WTC11 (cell line): ENCODE measurements at regions not wholly inside any gene's neighbourhood (a gene's known extent, or its start where the extent isn't known, plus 50 kb on each side); places are given as distances from the start of the nearest gene placed in this dataset.

ENCODE experiments used
- ATAC-seq: fragments of 200-7000 bp; cut with Tn5 transposase; 2 replicates; pipeline ENCODE4 v1.10.0; 2021; ENCODE audit warnings: mild to moderate bottlenecking, moderate library complexity
- CTCF ChIA-PET: fragments of 300-600 bp; sonication (Branson Sonifier 250); formaldehyde crosslinking; loops from one replicate; lab custom pipeline; 2021; ENCODE audit warnings: antibody characterized with exemption; lab: Charles Lee
- POLR2A ChIA-PET: fragments of 350-600 bp; sonication (Branson Sonifier 250); formaldehyde crosslinking; loops from one replicate; lab custom pipeline; 2021; ENCODE audit warnings: antibody characterized with exemption; lab: Charles Lee
- DNase-seq: peaks from one replicate; pipeline ENCODE4 v3.0.0; 2021; ENCODE audit warnings: low spot score
- H3K27ac Mint-ChIP-seq: 2 replicates; pipeline ENCODE4 v1.8.0; 2021; ENCODE audit warnings: mixed read lengths
- H3K27me3 Mint-ChIP-seq: 2 replicates; pipeline ENCODE4 v1.8.0; 2021; ENCODE audit warnings: low read depth, mild to moderate bottlenecking, moderate library complexity, mixed read lengths
- H3K36me3 Mint-ChIP-seq: 2 replicates; pipeline ENCODE4 v1.8.0; 2021; ENCODE audit warnings: mixed read lengths
- H3K4me1 Mint-ChIP-seq: 2 replicates; pipeline ENCODE4 v1.8.0; 2022; ENCODE audit warnings: mixed read lengths
- H3K4me3 Mint-ChIP-seq: 2 replicates; pipeline ENCODE4 v1.8.0; 2021; ENCODE audit warnings: mild to moderate bottlenecking, moderate library complexity, mixed read lengths
- H3K9me3 Mint-ChIP-seq: 2 replicates; pipeline ENCODE4 v1.8.0; 2021; ENCODE audit warnings: mixed read lengths
- ATF1 ChIP-seq: sonication (generic); formaldehyde crosslinking; IDR thresholded peaks from 2 replicates; pipeline ENCODE4 v1.8.1; 2023; ENCODE audit warnings: mild to moderate bottlenecking, moderate library complexity, missing genetic modification reagents
- CBFB ChIP-seq: sonication (generic); formaldehyde crosslinking; IDR thresholded peaks from 2 replicates; pipeline ENCODE4 v1.8.1; 2022; ENCODE audit warnings: mild to moderate bottlenecking, low read depth, missing genetic modification reagents
- FOXJ3 ChIP-seq: sonication (generic); formaldehyde crosslinking; IDR thresholded peaks from 2 replicates; pipeline ENCODE4 v1.9.0; 2021; ENCODE audit warnings: missing genetic modification reagents, mild to moderate bottlenecking, borderline replicate concordance
- JUN ChIP-seq: sonication (generic); formaldehyde crosslinking; IDR thresholded peaks from 2 replicates; pipeline ENCODE4 v1.8.0; 2023; ENCODE audit warnings: mild to moderate bottlenecking, missing genetic modification reagents
- KAT7 ChIP-seq: sonication (generic); formaldehyde crosslinking; IDR thresholded peaks from 2 replicates; pipeline ENCODE4 v1.8.1; 2023; ENCODE audit warnings: missing genetic modification reagents, mild to moderate bottlenecking, borderline replicate concordance
- MYBL2 ChIP-seq: sonication (generic); formaldehyde crosslinking; IDR thresholded peaks from 2 replicates; pipeline ENCODE4 v1.8.1; 2023; ENCODE audit warnings: mild to moderate bottlenecking, moderate library complexity, missing genetic modification reagents
- PRRX2 ChIP-seq: fragments of 250-450 bp; sonication (Bioruptor Pico); IDR thresholded peaks from 2 replicates; pipeline ENCODE4 v1.8.0; 2021; ENCODE audit warnings: mild to moderate bottlenecking
- RELA ChIP-seq: sonication (generic); formaldehyde crosslinking; IDR thresholded peaks from 2 replicates; pipeline ENCODE4 v1.8.1; 2022; ENCODE audit warnings: missing genetic modification reagents, mild to moderate bottlenecking, borderline replicate concordance
- RORB ChIP-seq: fragments of 250-450 bp; sonication (Bioruptor Pico); IDR thresholded peaks from 2 replicates; pipeline ENCODE4 v1.9.0; 2021; ENCODE audit warnings: mild to moderate bottlenecking
- TEAD1 ChIP-seq: sonication (generic); formaldehyde crosslinking; IDR thresholded peaks from 2 replicates; pipeline ENCODE4 v1.8.0; 2022; ENCODE audit warnings: mild to moderate bottlenecking, missing genetic modification reagents
- ZNF263 ChIP-seq: sonication (generic); formaldehyde crosslinking; IDR thresholded peaks from 2 replicates; pipeline ENCODE4 v1.8.1; 2022; ENCODE audit warnings: low read depth, mild to moderate bottlenecking, moderate library complexity, missing genetic modification reagents
- TF ChIP-seq, protein P1 (sequence below): sonication (generic); formaldehyde crosslinking; IDR thresholded peaks from 2 replicates; pipeline ENCODE4 v1.8.0; 2023; ENCODE audit warnings: mild to moderate bottlenecking, missing genetic modification reagents
- TF ChIP-seq, protein P2 (sequence below): sonication (generic); formaldehyde crosslinking; conservative IDR thresholded peaks from 2 replicates; pipeline ENCODE4 v1.8.1; 2023; ENCODE audit warnings: mild to moderate bottlenecking, low read depth, missing genetic modification reagents, moderate library complexity
- TF ChIP-seq, protein P3 (sequence below): fragments of 200-600 bp; IDR thresholded peaks from 2 replicates; pipeline ENCODE4 v1.8.0; 2022; ENCODE audit warnings: antibody characterized with exemption
- TF ChIP-seq, protein P4 (sequence below): fragments of 250-450 bp; sonication (Bioruptor Pico); IDR thresholded peaks from 2 replicates; pipeline ENCODE4 v1.9.0; 2021; ENCODE audit warnings: mild to moderate bottlenecking
- TF ChIP-seq, protein P5 (sequence below): fragments of 250-450 bp; sonication (Bioruptor Pico); conservative IDR thresholded peaks from 2 replicates; pipeline ENCODE4 v1.9.0; 2021; ENCODE audit warnings: mild to moderate bottlenecking

DNA sequence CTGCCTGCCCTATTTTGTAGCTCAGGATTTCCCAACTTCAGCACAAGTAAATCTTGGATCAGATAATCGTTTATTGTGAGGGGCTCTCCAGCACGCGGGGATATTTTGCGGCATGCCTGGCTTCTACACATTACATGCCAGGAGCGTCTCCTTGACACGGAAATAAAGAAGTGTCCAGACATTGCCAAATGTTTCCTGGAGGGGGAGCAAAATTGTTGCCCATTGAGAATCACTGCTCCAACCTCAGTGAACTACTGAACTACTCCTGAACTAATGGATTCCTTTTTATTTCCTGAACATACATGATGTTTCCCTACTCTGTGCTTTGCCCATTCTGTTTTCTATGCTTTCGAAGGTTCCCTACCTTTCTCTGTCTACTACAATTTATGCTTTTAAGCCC, 1359.1 kb upstream of the ADGRL2 start:
- Mint-ChIP-seq H3K27me3 (no peaks in the 10 kb centered on the region), H3K4me1 (peaks cover 15% of the 10 kb centered on the region), H3K4me3 (no peak overlapping the region), H3K9me3 (no peaks in the 10 kb centered on the region), H3K27ac (no peak overlapping the region), H3K36me3 (no peaks in the 10 kb centered on the region)
- ATAC-seq (peak; percentile 58; the same call in 1 of the 2 replicates), DNase-seq (no peak)
- CTCF ChIA-PET, result no interaction called here
- no peak for TF ChIP-seq TEAD1
- TF ChIP-seq MYBL2 (CRISPR knock-in tag), result no peak
- TF ChIP-seq RORB, result no peak
- no peak for TF ChIP-seq JUN (CRISPR knock-in tag)
- TF ChIP-seq, protein P1, sequence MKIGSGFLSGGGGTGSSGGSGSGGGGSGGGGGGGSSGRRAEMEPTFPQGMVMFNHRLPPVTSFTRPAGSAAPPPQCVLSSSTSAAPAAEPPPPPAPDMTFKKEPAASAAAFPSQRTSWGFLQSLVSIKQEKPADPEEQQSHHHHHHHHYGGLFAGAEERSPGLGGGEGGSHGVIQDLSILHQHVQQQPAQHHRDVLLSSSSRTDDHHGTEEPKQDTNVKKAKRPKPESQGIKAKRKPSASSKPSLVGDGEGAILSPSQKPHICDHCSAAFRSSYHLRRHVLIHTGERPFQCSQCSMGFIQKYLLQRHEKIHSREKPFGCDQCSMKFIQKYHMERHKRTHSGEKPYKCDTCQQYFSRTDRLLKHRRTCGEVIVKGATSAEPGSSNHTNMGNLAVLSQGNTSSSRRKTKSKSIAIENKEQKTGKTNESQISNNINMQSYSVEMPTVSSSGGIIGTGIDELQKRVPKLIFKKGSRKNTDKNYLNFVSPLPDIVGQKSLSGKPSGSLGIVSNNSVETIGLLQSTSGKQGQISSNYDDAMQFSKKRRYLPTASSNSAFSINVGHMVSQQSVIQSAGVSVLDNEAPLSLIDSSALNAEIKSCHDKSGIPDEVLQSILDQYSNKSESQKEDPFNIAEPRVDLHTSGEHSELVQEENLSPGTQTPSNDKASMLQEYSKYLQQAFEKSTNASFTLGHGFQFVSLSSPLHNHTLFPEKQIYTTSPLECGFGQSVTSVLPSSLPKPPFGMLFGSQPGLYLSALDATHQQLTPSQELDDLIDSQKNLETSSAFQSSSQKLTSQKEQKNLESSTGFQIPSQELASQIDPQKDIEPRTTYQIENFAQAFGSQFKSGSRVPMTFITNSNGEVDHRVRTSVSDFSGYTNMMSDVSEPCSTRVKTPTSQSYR, result no peak
- TF ChIP-seq PRRX2, result no peak
- TF ChIP-seq, protein P2, sequence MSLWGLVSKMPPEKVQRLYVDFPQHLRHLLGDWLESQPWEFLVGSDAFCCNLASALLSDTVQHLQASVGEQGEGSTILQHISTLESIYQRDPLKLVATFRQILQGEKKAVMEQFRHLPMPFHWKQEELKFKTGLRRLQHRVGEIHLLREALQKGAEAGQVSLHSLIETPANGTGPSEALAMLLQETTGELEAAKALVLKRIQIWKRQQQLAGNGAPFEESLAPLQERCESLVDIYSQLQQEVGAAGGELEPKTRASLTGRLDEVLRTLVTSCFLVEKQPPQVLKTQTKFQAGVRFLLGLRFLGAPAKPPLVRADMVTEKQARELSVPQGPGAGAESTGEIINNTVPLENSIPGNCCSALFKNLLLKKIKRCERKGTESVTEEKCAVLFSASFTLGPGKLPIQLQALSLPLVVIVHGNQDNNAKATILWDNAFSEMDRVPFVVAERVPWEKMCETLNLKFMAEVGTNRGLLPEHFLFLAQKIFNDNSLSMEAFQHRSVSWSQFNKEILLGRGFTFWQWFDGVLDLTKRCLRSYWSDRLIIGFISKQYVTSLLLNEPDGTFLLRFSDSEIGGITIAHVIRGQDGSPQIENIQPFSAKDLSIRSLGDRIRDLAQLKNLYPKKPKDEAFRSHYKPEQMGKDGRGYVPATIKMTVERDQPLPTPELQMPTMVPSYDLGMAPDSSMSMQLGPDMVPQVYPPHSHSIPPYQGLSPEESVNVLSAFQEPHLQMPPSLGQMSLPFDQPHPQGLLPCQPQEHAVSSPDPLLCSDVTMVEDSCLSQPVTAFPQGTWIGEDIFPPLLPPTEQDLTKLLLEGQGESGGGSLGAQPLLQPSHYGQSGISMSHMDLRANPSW (CRISPR knock-in tag), result no peak
- TF ChIP-seq KAT7 (CRISPR knock-in tag), result no peak
- TF ChIP-seq, protein P3, sequence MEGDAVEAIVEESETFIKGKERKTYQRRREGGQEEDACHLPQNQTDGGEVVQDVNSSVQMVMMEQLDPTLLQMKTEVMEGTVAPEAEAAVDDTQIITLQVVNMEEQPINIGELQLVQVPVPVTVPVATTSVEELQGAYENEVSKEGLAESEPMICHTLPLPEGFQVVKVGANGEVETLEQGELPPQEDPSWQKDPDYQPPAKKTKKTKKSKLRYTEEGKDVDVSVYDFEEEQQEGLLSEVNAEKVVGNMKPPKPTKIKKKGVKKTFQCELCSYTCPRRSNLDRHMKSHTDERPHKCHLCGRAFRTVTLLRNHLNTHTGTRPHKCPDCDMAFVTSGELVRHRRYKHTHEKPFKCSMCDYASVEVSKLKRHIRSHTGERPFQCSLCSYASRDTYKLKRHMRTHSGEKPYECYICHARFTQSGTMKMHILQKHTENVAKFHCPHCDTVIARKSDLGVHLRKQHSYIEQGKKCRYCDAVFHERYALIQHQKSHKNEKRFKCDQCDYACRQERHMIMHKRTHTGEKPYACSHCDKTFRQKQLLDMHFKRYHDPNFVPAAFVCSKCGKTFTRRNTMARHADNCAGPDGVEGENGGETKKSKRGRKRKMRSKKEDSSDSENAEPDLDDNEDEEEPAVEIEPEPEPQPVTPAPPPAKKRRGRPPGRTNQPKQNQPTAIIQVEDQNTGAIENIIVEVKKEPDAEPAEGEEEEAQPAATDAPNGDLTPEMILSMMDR, result no peak
- TF ChIP-seq RELA (CRISPR knock-in tag), result no peak
- TF ChIP-seq, protein P4, sequence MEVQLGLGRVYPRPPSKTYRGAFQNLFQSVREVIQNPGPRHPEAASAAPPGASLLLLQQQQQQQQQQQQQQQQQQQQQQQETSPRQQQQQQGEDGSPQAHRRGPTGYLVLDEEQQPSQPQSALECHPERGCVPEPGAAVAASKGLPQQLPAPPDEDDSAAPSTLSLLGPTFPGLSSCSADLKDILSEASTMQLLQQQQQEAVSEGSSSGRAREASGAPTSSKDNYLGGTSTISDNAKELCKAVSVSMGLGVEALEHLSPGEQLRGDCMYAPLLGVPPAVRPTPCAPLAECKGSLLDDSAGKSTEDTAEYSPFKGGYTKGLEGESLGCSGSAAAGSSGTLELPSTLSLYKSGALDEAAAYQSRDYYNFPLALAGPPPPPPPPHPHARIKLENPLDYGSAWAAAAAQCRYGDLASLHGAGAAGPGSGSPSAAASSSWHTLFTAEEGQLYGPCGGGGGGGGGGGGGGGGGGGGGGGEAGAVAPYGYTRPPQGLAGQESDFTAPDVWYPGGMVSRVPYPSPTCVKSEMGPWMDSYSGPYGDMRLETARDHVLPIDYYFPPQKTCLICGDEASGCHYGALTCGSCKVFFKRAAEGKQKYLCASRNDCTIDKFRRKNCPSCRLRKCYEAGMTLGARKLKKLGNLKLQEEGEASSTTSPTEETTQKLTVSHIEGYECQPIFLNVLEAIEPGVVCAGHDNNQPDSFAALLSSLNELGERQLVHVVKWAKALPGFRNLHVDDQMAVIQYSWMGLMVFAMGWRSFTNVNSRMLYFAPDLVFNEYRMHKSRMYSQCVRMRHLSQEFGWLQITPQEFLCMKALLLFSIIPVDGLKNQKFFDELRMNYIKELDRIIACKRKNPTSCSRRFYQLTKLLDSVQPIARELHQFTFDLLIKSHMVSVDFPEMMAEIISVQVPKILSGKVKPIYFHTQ, result no peak
- TF ChIP-seq, protein P5, sequence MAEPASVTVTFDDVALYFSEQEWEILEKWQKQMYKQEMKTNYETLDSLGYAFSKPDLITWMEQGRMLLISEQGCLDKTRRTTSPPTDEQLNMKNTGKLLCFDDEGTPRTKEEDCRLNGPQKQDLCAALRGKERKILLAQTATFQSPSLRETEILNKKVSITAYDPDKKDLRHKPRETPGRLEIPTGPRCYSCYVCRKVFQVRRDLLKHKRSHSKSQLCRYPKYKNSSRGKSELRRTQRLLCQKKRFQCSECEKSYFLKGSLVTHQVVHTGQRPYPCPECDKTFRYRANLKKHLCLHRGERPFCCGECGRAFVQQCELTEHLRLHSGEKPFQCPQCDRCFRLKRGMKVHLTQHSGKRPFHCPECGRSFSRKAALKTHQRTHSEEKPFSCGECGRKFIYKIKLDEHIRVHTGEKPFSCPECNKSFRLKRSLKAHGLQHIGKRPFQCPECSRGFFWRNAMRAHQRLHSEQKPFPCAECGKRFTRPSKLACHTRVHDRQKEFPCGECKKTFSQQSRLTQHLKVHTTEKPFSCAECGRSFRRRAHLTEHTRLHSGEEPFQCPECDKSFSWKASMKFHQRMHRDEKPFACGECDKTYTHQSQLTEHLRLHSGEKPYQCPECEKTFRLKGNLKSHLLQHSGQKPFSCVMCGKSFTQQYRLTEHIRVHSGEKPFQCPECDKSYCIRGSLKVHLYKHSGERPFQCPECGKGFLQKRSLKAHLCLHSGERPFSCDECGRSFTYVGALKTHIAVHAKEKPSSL (CRISPR knock-in tag), result no peak
- TF ChIP-seq FOXJ3 (CRISPR knock-in tag), result no peak
- TF ChIP-seq CBFB (CRISPR knock-in tag), result no peak
- TF ChIP-seq ZNF263, result no peak
- TF ChIP-seq ATF1 (CRISPR knock-in tag), result no peak
- POLR2A ChIA-PET, result no interaction called here
